HG03095 (cell line): ENCODE measurements at regions not wholly inside any gene's neighbourhood (a gene's known extent, or its start where the extent isn't known, plus 50 kb on each side); places are given as distances from the start of the nearest gene placed in this dataset.

Experiments
- ATAC-seq: cut with Tn5 transposase; IDR thresholded peaks from one replicate; pipeline ENCODE4 v1.9.1; 2021; ENCODE audit warnings: moderate library complexity; ENCODE audit not compliant: unreplicated experiment

GRCh38 chr5:58121391-58121790, 338.5 kb downstream of the PLK2 start:
- ATAC-seq, result no peak

- ATAC-seq, result no peak
Observed at GRCh38 chr5:58117542-58117941, 342.3 kb downstream of the PLK2 start.

DNA sequence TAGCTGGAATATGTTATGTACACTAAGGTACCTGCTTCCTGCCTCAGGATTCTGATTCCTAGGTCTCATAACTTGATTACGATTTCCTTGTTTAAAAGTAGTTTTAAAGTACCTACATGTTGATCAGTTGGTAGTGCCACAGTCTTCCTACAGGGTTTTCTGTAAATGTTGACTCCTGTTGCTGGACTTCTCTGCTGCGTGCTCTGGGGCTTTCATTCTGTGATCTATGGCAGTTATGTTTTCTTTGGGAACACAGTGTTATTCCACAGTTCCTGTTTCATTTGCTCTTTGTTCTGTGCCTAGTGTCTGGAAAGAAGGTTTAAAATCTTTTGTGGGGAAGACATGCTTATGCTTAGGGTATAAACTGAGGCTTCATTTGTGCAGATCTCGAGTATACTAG, 343.5 kb downstream of the PLK2 start:
- ATAC-seq, result no peak

GRCh38 chr5:58115811-58116210, 344.1 kb downstream of the PLK2 start:
- no peak for ATAC-seq

DNA sequence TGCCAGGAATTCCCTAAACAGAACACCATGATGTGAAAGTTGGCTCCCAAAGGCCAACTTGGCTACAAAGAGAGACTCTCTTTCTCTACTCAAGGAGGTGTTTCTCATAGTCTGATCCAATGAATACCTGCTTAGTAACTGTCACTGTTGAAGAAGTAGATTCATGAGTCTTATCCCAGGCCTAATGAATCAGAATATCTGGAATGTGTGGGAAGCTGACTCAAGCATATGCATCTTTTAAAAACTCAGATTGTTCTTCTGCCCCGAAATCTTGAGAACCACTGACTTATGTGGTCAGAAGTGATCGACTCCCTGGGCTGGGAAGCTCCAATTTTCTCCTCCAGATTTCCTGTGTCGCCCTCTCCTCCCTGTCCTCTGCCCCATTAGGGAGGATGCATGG, 345.6 kb downstream of the PLK2 start:
- no peak for ATAC-seq

- no peak for ATAC-seq
Observed at GRCh38 chr5:58113172-58113571, 346.7 kb downstream of the PLK2 start.

DNA sequence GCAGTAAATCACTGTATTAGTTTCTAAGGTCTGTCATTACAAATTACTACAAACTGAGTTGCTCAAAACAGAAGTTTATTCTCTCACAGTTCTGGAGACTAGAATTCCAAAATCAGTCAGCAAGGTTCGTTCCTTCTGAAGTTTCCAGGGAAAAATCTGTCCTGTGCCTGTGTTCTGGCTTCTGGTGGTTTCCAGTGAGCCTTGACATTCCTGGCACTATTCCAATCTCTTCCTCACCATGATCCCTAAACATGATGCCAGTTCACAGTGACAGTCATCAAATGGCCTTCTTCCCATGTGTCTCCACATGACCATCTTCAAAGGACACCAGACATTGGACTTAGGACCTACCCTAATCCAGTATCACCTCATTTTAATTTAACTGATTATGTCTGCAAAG, 351.4 kb downstream of the PLK2 start:
- ATAC-seq, result no peak

- ATAC-seq, result no peak
Observed at GRCh38 chr5:58107704-58108103, 352.2 kb downstream of the PLK2 start.

DNA sequence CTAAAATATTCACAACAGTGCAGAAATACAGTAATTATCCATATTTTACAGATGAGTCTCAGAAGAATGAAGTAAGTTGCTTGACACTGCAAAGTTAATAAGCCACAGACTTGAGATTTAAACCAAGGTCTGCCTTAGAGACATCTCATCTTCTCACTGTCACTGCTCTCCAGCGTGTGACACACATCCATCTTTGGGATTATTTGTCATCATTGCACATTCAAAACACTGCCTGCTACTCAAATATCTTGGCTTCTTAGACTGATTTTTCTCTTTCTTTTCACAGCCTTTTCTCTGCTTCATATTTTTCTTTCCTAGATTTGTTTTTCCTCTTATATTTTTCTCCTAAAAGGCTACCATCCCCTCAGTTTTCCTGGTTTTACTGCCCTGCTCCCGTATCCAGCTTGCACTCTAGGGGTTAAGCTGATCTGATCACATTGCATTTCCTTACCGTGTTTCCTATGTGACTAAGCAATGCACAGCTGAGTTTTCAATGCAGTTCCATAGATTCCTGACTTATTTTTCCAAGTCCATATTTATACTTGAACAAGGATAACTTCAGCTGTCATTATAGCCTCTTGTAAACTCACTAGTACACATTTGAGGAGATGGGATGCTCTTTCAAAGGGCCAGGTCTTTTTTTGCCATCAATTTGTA, 353.0 kb downstream of the PLK2 start:
- no peak for ATAC-seq

GRCh38 chr5:58105836-58106235, 354.1 kb downstream of the PLK2 start:
- no peak for ATAC-seq

- ATAC-seq, result no peak
Observed at GRCh38 chr5:58099257-58099656, 360.6 kb downstream of the PLK2 start.

DNA sequence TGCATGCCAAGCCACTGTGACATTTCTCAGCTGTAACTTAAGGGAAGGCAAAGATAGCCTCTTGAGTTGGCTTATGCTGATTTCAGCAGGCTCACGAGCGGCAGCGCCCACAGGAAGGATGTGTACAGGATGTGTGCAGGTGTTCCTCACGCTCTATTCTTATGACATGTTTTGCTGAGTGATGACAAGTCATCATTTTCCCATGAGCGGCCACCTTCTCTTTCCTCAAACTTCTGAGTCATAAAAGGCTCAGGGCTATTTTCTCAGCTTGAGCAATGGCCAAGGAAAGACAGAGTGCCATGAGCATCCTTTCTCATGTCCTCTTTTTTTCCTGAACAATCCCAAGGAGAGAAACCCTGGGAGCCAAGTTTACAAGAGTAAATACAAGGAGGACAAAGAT, 365.9 kb downstream of the PLK2 start:
- ATAC-seq, result no peak

- no peak for ATAC-seq
Observed at GRCh38 chr5:58090704-58091103, 369.2 kb downstream of the PLK2 start.

DNA sequence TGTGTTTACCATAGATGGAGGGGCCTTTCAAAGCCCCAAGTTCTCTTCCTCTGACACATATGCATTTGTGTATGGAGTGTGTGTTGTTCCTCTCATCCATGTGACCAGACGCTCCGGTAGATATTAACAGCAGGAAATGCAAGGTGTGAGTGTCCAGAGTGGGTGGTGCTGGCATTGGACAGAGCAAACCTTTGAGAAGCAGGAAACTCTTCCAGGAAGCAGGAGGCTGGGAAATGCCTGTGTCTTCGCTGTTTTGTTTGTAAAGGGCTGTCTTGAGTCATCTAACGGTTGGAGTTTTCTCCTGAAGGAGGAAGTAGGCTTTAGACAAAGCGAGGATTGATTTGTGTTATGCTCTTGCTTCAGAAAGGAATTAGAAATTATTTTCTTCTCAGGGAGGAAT, 370.9 kb downstream of the PLK2 start:
- no peak for ATAC-seq

DNA sequence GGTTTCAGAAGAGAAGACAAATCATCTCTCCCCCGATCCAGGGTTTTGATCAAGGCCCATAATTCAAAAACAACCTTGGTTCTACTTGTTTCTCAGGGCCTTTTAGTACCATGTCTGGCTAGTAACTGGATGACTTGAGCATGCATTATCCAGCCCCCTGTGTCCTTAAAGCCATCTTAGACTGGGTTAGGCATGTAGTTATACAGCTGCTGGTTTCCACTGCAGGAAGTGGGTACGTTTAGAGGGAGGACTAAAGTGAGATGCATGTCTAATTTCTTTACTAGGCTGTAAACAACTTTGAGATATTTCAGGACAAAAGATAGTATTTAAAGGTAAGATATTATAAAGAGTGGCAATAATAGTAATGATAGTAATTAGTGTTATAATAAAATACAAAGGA, 372.0 kb downstream of the PLK2 start:
- no peak for ATAC-seq

- ATAC-seq, result no peak
Observed at GRCh38 chr5:58087123-58087522, 372.8 kb downstream of the PLK2 start.

DNA sequence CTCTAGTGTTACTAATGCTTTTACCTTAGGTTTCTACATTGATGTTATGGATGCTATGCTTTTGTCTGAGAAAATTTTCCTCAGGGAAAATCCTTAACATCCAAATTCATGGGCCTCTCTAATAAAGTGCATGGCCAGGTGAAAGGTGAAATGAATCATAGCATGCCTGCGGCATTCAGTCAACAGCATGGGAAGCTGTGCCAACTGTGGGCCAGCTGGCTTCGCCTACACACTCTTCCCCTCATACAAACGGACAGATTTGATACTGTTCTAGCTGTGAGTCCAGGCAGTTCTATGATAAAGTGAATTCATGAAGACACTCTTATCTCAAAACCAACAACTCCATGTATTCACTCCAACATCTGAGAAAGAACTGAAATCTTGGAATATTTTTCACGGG, 374.1 kb downstream of the PLK2 start:
- ATAC-seq, result no peak

GRCh38 chr5:58081435-58081834, 378.5 kb downstream of the PLK2 start:
- ATAC-seq, result no peak

GRCh38 chr5:58080573-58080972, 379.3 kb downstream of the PLK2 start:
- no peak for ATAC-seq

DNA sequence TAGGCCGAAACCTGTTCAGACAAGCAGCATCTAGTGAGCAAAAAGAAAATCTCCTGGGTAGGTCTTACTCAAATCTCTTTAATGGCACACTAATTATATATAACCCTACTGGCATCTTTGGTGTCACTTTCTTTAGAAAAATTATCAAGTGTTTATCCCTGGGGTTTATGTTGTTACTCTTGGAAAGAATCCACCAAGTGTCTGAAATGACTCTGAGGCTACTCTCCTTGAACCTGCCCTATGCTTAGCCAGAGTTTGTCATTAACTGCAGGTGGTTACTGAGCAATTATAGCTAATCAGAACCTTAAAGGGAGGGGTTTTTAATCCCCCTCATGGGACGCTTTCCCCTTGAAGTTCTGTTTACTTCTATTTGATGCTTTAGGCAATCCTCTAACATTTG, 381.9 kb downstream of the PLK2 start:
- no peak for ATAC-seq

DNA sequence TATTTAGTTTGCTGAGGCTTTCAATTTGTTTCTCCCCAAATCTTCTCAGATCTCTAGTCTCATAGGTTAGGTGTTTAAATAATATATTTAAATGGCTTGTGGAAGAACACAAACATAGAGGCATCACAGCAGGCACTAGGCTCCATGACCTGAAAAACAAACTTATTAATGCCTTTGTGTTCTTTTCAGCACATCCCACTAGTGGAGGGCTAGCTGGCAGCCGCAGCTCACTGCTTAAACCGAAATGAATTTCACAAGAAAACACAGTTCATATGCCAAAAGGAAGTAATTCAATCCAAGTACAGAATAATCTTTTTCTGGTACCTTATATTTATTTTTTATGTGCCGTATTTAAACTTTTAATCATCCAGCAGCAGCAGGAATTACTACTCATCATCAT, 382.5 kb downstream of the PLK2 start:
- ATAC-seq, result no peak

DNA sequence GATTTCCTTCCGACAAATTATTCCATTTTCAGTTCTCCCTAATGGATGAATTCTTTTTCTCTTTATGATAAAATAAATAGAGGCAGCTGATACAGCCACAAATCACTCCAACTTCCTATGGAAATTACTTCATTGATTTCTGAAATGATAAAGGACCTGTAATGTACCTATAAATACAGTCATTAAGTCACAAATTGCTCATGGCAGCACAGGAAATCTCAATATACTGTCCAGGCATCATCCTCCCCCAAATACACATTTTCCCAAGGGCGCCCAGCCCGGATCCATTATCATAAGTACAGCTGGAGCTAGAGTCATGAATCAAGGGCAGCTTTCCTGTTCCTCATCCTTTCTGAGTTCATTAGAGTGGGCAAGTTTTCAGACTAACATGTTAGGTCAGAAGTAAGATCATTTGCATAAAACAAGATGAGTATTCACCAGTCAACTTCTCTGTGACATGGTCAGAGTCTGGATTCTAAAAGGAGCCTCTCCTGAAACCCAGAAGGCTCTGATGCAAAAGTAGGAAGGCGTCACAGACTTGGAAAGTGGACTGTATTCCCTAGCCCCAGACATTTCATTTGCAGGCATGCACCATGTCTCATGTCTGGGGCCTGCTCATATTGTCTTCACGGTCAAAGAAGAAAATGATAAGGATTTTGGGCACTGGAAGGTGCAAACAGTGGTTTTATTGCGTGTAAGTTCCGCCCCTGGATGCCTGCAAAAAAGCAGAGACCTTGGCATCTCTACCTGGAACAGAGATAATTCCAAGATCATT, 383.2 kb downstream of the PLK2 start:
- no peak for ATAC-seq

- ATAC-seq, result no peak
Observed at GRCh38 chr5:58075907-58076306, 384.0 kb downstream of the PLK2 start.
